ENCODE measurements at regions not wholly inside any gene's neighbourhood (a gene's known extent, or its start where the extent isn't known, plus 50 kb on each side); places are given as distances from the start of the nearest gene placed in this dataset.
"Not testable (repeated sequence)": the region's sequence is repeated elsewhere in the genome, so short reads cannot be mapped to it uniquely, and the experiment has no call there.

- TF ChIP-seq POLR2A (IDR thresholded peaks at IDR 0.05) (no peak), CTCF (IDR thresholded peaks at IDR 0.05) (no peak)
- H3K4me3 ChIP-seq: no peak overlapping the region
- H3K36me3 ChIP-seq (ENCODE audit: low read depth, missing control alignments): no peaks in the 10 kb centered on the region
- no peak for DNase-seq
- H3K4me1 ChIP-seq: no peaks in the 10 kb centered on the region
- H3K27ac ChIP-seq: no peak overlapping the region
- H3K27me3 ChIP-seq: no peaks in the 10 kb centered on the region
- intact Hi-C loops (cut with DNase I; ENCODE audit: low total_unique reads): no loop called here
- no peaks in the 10 kb centered on the region for H3K9me3 ChIP-seq
Measured at GRCh38 chr5:96312383-96312782, 120.7 kb downstream of the PCSK1 start.

- H3K4me1 ChIP-seq; intact Hi-C loops (cut with DNase I; ENCODE audit: low total_unique reads); H3K36me3 ChIP-seq (ENCODE audit: low read depth, missing control alignments); H3K27me3 ChIP-seq; H3K27ac ChIP-seq; H3K4me3 ChIP-seq; H3K9me3 ChIP-seq; DNase-seq: not testable (repeated sequence)
Measured at GRCh38 chr5:96307047-96307446, 126.0 kb downstream of the PCSK1 start.

GRCh38 chr5:96302174-96302738 lies 130.8 kb downstream of the PCSK1 start:
- no peak for DNase-seq
- Histone ChIP-seq H3K27ac (no peak overlapping the region), H3K27me3 (no peaks in the 10 kb centered on the region), H3K9me3 (no peaks in the 10 kb centered on the region), H3K4me1 (no peaks in the 10 kb centered on the region), H3K36me3 (ENCODE audit: low read depth, missing control alignments) (no peaks in the 10 kb centered on the region), H3K4me3 (no peak overlapping the region)
- 73 to 86% methylated on average over 4 of the region's 4 CpGs for WGBS, 2 donors
- TF ChIP-seq CTCF (IDR thresholded peaks at IDR 0.05): no peak
- no peak for TF ChIP-seq POLR2A (IDR thresholded peaks at IDR 0.05)
- intact Hi-C loops (cut with DNase I; ENCODE audit: low total_unique reads): no loop called here

GRCh38 chr5:96300976-96301375 lies 132.1 kb downstream of the PCSK1 start:
- Histone ChIP-seq H3K4me3 (no peak overlapping the region), H3K27me3 (no peaks in the 10 kb centered on the region), H3K36me3 (ENCODE audit: low read depth, missing control alignments) (no peaks in the 10 kb centered on the region), H3K9me3 (no peaks in the 10 kb centered on the region), H3K4me1 (no peaks in the 10 kb centered on the region), H3K27ac (no peak overlapping the region)
- TF ChIP-seq POLR2A (IDR thresholded peaks at IDR 0.05) (no peak), CTCF (IDR thresholded peaks at IDR 0.05) (no peak)
- intact Hi-C loops (cut with DNase I; ENCODE audit: low total_unique reads): no loop called here
- DNase-seq: no peak

- WGBS, 2 donors: 56 to 65% methylated on average over 3 of the region's 3 CpGs
Measured at GRCh38 chr5:96297867-96298266, 135.2 kb downstream of the PCSK1 start.

More at GRCh38 chr5:96297867-96298266, 135.2 kb downstream of the PCSK1 start:
- Histone ChIP-seq H3K4me1 (no peaks in the 10 kb centered on the region), H3K36me3 (ENCODE audit: low read depth, missing control alignments) (no peaks in the 10 kb centered on the region), H3K9me3 (no peaks in the 10 kb centered on the region), H3K27ac (no peak overlapping the region), H3K27me3 (no peaks in the 10 kb centered on the region), H3K4me3 (no peak overlapping the region)
- no peak for TF ChIP-seq CTCF (IDR thresholded peaks at IDR 0.05)
- TF ChIP-seq POLR2A (IDR thresholded peaks at IDR 0.05): no peak
- no peak for DNase-seq
- intact Hi-C loops (cut with DNase I; ENCODE audit: low total_unique reads): no loop called here
